HG03342 (cell line): ENCODE measurements at regions not wholly inside any gene's neighbourhood (a gene's known extent, or its start where the extent isn't known, plus 50 kb on each side); places are given as distances from the start of the nearest gene placed in this dataset.

Experiments
- ATAC-seq: cut with Tn5 transposase; IDR thresholded peaks from one replicate; pipeline ENCODE4 v1.9.1; 2021; ENCODE audit warnings: mild to moderate bottlenecking, moderate library complexity; ENCODE audit not compliant: unreplicated experiment

DNA sequence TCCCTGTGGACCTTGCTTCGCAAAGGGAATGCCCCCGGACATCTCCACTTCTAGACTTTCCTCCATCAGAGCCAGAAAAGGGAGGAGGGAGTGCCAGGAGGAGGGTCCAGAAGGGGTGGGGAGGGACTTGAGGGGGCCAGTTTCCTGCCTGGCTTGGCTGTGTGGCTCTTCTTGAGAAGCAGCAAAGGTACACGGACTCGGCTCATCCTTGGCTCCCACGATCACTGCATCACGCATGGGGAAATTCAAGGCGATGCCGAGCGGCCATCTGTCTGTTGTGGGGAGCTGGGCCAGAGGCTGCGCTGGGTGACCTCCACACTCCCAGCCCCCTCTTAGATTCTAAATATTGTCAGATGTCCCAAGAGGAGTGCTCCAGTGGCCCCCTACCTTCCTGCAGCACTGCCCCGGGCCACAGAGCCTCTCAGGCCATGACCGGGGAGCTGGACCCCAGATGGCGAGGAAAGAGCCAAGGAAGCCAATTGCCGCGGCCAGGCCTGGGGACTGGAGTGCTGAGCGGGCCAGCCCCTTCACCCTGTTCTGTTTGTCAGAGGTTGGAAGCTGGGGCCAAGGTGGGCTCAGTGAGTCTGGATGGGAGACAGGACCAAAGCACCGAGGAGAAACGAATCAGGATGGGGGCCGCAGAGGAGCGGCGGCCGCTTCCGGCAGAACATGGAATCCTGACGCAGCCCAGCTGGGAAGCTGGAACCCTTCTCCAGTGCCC, 104.5 kb downstream of the RBFOX3 start:
- no peak for ATAC-seq

- ATAC-seq = no peak
Observed at GRCh38 chr17:79505199-79505598, 105.7 kb downstream of the RBFOX3 start.

GRCh38 chr17:79504181-79504605, 106.7 kb downstream of the RBFOX3 start:
- ATAC-seq = no peak

- no peak for ATAC-seq
Observed at GRCh38 chr17:79503126-79503839, 107.6 kb downstream of the RBFOX3 start.

GRCh38 chr17:79501910-79502309, 108.9 kb downstream of the RBFOX3 start:
- no peak for ATAC-seq

DNA sequence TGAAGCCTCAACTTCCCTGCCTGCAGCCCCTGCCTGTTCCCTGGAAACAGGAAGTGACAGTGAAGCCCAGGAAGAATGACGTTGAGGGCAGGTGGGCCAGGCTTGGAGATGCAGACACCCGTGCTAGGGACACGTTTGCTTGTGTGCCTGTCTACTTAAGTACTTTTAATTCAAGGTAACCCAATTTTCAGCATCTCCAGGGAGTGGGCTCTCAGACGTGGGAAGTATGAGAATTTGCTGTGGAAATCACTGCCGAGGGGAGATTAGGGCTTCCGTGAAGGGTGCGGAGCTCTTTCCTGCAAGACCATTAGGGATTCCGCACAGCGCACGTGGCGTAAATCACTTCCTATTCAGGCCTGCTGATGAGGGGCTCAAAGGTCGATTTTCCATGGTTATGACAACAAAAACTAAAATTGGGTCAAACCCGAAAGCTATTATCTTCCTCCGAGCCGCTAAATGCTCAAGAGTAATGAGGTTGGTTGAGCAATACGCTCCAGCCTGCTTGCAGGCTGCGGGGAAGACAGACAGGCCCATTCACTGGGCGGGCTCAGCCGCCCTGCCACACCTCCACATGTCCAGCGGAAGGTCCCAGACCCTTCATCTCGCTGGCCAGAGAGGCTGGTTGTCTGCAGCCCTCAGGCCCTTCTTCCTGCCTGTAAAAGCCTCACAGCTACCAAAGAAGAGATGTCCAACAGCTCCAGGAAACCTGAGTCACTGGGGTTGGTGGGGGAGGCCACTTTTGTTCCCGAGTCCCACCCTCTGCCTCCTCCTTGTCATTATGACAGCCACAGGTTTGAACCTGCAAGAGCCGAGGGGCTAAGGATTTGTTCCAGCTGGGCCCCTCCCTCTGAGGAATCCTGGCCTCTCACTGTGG, 109.9 kb downstream of the RBFOX3 start:
- no peak for ATAC-seq

- ATAC-seq = no peak
Observed at GRCh38 chr17:79498854-79499253, 112.0 kb downstream of the RBFOX3 start.

DNA sequence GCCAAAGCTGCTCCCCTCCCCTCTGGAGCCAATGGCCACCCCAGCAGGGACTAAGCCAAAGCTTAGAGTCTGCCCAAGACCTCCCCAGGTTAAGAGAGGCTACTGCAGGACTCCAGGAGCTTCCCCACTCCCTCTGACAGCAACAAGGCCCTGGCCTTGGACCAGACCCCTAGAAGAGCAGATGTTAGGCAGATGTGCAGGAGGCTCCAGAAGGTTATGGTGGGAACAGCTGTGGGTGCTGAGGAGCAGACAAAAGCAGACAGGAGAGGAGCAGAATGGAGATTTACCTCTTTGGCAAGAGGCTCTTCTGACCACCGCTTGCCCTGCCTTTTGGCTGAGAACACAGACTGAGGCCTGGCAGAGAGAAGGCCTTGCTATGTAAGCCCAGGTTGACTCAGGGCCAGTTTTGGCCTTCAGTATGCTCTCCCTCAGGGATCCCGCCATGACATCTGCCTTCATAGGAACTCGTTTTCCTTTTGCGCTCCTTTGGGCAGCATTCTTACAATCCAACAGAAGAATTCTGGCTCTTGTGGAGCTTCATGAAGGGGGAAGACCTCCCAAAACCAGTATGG, 113.0 kb downstream of the RBFOX3 start:
- ATAC-seq = no peak

DNA sequence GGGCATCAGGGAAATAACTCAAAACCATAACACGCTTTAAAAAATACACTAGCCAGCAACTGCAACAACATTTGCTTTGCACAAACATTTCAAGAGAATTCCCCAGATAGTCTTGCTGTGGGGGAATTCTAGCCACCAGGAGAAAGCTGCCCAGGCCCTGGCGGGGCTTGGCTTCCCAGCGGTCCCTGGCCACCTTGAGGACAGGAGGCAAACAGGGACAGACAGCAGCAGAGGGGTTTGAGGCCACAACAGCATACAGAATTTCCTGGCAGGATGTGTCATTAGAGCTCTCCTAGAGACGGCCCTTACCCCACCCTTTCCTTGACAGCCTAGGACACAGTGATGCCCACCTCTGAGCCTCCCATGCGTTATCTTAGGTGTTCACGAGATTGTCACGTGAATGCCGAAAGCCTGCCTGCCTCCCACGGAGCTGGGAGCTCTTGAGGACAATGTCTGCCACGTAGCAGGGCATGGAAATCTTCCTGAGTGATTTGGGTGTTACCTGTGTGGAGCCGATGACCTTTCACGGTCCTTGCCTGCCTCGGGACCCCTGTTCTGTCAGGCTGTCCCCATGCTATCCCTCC, 114.3 kb downstream of the RBFOX3 start:
- ATAC-seq = no peak

DNA sequence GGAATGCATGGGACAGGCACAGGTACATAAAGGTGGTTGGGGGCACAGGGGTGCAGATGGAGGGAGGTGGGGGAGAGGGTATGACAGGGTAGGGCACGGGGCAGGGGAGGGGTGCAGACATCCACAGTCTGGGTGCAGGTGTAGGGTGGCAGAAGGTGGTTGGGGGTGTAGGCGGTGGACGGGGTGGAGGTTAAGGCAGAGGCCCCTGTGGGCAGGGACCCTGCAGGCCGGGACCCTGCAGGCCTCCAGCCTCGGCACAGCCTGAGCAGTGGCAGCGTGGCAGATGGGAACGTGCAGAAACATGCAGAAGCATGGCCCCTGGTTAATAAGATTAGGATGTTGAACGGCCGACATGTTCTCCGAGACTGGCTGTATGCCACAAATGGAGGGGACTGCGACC, 115.2 kb downstream of the RBFOX3 start:
- no peak for ATAC-seq

- ATAC-seq = no peak
Observed at GRCh38 chr17:79491006-79491405, 119.8 kb downstream of the RBFOX3 start.

DNA sequence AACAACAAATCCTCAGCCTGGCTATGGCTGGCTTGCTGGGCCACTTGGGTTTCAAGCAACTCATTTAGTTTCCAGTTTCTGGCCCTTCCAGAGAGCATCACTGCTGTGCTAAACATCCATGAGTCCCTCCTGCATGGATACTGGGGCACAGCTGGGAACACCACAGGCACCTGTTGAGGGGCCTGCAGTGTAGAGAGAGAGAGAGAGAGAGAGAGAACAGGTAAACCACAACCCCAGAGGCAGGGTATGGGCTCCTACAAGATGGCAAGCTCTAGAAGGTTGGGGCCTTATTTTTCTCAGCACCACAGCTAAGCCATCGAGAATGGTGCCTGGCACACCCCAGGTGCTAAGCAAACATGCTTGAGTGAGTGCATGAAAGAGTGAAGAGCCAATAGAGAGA, 120.3 kb downstream of the RBFOX3 start:
- ATAC-seq = no peak

DNA sequence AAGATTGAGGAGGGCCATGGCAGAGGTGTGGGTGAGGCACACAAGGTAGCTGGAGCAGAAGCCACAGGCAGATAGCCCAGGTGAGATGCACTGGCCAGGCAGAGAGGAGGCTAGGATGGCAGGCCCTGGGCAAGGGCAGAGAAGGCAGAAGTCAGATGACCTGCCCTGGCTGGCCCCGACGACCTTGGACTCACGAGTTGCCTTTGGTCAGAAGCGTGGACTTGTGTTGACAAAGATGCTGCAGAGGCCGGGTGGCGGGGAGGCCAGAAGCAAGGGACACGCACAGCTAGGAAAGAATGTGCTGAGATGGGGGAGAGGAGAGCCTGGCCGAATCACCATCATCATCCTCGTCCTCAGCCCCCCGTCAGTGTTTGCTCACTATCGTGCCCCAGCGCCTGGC, 123.7 kb downstream of the RBFOX3 start:
- ATAC-seq = no peak

- no peak for ATAC-seq
Observed at GRCh38 chr17:79485991-79486390, 124.9 kb downstream of the RBFOX3 start.

- no peak for ATAC-seq
Observed at GRCh38 chr17:79485419-79485985, 125.3 kb downstream of the RBFOX3 start.

DNA sequence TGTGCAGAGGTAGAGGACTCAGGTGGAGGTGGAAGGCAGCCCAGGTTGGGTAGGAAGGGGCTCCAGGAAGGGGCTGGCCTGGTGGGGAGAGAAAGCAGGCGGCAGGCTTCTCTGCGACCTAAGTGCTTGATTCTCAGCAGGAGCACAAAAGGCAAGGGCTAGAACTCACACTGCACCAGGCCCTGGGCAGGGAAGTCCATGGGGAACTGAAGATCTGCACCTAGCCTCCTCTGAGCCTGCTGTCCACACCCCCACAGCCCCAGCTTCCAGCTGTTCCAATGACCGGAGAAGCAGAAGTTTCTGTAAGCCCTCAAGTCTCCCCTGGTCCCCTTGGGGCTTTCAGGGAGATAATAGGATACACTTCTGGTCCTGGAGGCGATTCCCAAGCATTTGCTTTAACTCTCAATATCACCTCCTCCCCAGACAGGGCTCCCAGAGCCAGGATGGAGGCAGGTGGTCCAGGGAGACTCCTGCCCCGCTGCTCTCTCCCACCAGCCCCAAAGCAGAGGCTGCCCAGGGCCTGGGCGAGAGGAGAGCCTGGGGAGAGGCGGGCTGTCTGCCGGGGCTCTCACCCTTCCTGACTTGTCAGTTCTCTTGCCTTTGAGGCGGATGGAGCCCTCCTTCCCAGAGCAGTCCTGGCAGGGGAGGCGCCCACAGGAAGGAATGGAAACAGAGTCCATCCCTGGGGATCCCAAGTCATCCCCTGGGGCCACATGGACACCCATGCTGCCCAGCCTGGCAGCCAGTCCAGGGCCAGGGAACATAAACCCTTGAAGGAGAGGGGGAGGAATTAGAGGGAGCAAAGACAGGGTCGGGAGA, 126.0 kb downstream of the RBFOX3 start:
- no peak for ATAC-seq

- ATAC-seq = no peak
Observed at GRCh38 chr17:79483842-79484241, 127.0 kb downstream of the RBFOX3 start.

DNA sequence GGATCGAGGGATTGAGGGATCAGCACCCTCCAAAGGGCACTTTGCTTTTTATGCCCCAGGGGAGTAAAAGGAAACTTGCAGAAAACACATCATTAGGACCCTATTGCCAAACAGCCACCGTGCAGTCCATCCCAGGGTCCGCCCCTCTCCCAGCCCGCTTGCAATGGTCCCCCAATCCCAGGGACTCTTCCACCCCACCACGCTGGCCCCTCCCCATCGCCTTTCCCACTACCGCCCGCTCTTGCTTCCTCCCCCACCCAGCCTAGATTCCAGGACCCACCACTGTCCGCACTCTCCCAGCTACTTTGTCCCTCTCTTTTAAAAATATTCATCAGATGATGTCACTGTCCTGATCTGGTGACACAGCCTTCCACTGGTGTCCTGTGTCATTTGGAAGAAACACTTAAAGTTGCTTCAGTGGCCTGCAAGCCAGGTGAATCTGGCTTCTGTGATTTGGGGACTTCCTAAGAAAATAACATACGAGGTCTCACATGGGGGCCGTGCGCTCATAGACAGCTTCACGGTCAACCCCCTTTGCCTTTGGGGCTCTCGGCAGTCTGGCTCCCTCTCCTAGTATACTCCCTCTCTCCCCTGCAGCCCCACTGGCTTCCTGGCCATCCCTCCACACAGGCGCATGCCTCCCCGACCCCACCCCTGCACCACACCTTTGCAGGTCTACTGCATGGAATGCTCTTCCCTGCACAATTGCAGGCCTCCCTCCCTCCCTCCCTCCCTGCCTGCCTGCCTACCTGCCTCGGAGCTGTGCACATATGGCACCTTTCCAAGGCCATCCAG, 127.9 kb downstream of the RBFOX3 start:
- no peak for ATAC-seq

GRCh38 chr17:79479876-79480275, 131.0 kb downstream of the RBFOX3 start:
- no peak for ATAC-seq
